IMR-90 (cell line): ENCODE measurements at regions not wholly inside any gene's neighbourhood (a gene's known extent, or its start where the extent isn't known, plus 50 kb on each side); places are given as distances from the start of the nearest gene placed in this dataset.

ENCODE experiments used
- ATAC-seq: fragments of 200-7000 bp; cut with Tn5 transposase; 2 replicates; pipeline ENCODE4 v1.9.1; 2020; ENCODE audit warnings: low read depth, mild to moderate bottlenecking, moderate library complexity
- BruUV-seq: library from RNA; stranded (reverse); fragments of 400-500 nt; replicated peaks from 2 replicates; lab custom pipeline; 2021; lab: Mats Ljungman, UMichigan
- CTCF ChIA-PET: fragments of 300-600 bp; formaldehyde crosslinking; extraction: SDS; loops from one replicate; lab custom pipeline; 2021; ENCODE audit warnings: antibody characterized with exemption; lab: Yijun Ruan, JAX
- POLR2A ChIA-PET: fragments of 300-600 bp; sonication (Branson Sonifier 250); formaldehyde crosslinking; loops from one replicate; lab custom pipeline; 2022; ENCODE audit warnings: antibody characterized with exemption; ENCODE audit not compliant: unreplicated experiment; lab: Charles Lee
- DNase-seq: peaks from one replicate; pipeline ENCODE4 v3.0.0; 2013
- H2AFZ ChIP-seq: replicated peaks from 2 replicates; pipeline ENCODE3; 2013; ENCODE audit warnings: low read length, mild to moderate bottlenecking; ENCODE audit not compliant: poor library complexity
- H2AK5ac ChIP-seq: 2 replicates; pipeline ENCODE4 v1.6.1; 2013; ENCODE audit warnings: low read depth, low read length, inconsistent platforms
- H2AK9ac ChIP-seq: replicated peaks from 2 replicates; pipeline ENCODE3; 2013; ENCODE audit warnings: mild to moderate bottlenecking, low read depth, low read length, moderate library complexity; ENCODE audit not compliant: poor library complexity
- H2BK120ac ChIP-seq: 2 replicates; pipeline ENCODE4 v1.6.1; 2013; ENCODE audit warnings: low read depth, low read length, inconsistent platforms
- H2BK15ac ChIP-seq: 3 replicates; pipeline ENCODE4 v1.6.1; 2013; ENCODE audit warnings: low read depth, low read length, inconsistent platforms
- H2BK20ac ChIP-seq: 2 replicates; pipeline ENCODE4 v1.6.1; 2013; ENCODE audit warnings: low read depth, mild to moderate bottlenecking, inconsistent platforms, low read length, moderate library complexity
- H2BK5ac ChIP-seq: 2 replicates; pipeline ENCODE4 v1.6.1; 2013; ENCODE audit warnings: mild to moderate bottlenecking, low read depth, low read length, inconsistent platforms; ENCODE audit not compliant: poor library complexity, severe bottlenecking
- H3K14ac ChIP-seq: replicated peaks from 2 replicates; pipeline ENCODE4 v1.6.1; 2013; ENCODE audit warnings: low read depth, low read length, inconsistent platforms
- H3K18ac ChIP-seq: 2 replicates; pipeline ENCODE4 v1.6.1; 2013; ENCODE audit warnings: low read depth, low read length, control low read depth
- H3K23ac ChIP-seq: 2 replicates; pipeline ENCODE4 v1.6.1; 2013; ENCODE audit warnings: low read depth, low read length, inconsistent platforms
- H3K27ac ChIP-seq: 2 replicates; pipeline ENCODE4 v1.5.1; 2013; ENCODE audit warnings: mild to moderate bottlenecking, control low read depth, low read length; ENCODE audit not compliant: insufficient read depth
- H3K27me3 ChIP-seq: 2 replicates; pipeline ENCODE4 v1.6.1; 2013; ENCODE audit warnings: low read length; ENCODE audit not compliant: control insufficient read depth, insufficient read depth
- H3K36me3 ChIP-seq: 2 replicates; pipeline ENCODE4 v1.6.1; 2013; ENCODE audit warnings: low read length, mixed read lengths; ENCODE audit not compliant: control insufficient read depth, insufficient read depth
- H3K4ac ChIP-seq: 2 replicates; pipeline ENCODE4 v1.6.1; 2013; ENCODE audit warnings: low read depth, low read length, inconsistent platforms
- H3K4me1 ChIP-seq: 2 replicates; pipeline ENCODE4 v1.6.1; 2013; ENCODE audit warnings: low read length, mixed read lengths; ENCODE audit not compliant: control insufficient read depth, insufficient read depth
- H3K4me2 ChIP-seq: 2 replicates; pipeline ENCODE4 v1.6.1; 2013; ENCODE audit warnings: low read depth, mild to moderate bottlenecking, control low read depth, low read length, moderate library complexity
- H3K4me3 ChIP-seq: 2 replicates; pipeline ENCODE4 v1.5.1; 2013; ENCODE audit warnings: low read depth, mild to moderate bottlenecking, control low read depth, low read length, moderate library complexity; ENCODE audit not compliant: insufficient read depth
- H3K56ac ChIP-seq: 2 replicates; pipeline ENCODE4 v1.6.1; 2013; ENCODE audit warnings: low read length, inconsistent platforms; ENCODE audit not compliant: insufficient read depth; ENCODE audit errors: extremely low read depth
- H3K79me1 ChIP-seq, 2 experiments: 2 replicates each; pipeline ENCODE4 v1.6.1; 2013; ENCODE audit warnings: low read length in 2 of 2, inconsistent platforms in 1 of 2, low read depth in 1 of 2
- H3K9ac ChIP-seq: 2 replicates; pipeline ENCODE4 v1.6.1; 2013; ENCODE audit warnings: low read depth, low read length, control low read depth
- H3K9me1 ChIP-seq: 2 replicates; pipeline ENCODE4 v1.6.1; 2013; ENCODE audit warnings: low read length, inconsistent platforms; ENCODE audit not compliant: insufficient read depth
- H3K9me3 ChIP-seq: 2 replicates; pipeline ENCODE4 v1.6.1; 2013; ENCODE audit warnings: low read length; ENCODE audit not compliant: control insufficient read depth, insufficient read depth
- H4K20me1 ChIP-seq: 2 replicates; pipeline ENCODE4 v1.6.1; 2013; ENCODE audit warnings: low read length, inconsistent platforms; ENCODE audit not compliant: insufficient read depth
- H4K5ac ChIP-seq: 2 replicates; pipeline ENCODE4 v1.6.1; 2013; ENCODE audit warnings: mild to moderate bottlenecking, low read depth, low read length, control low read depth
- H4K8ac ChIP-seq, 2 experiments: 2 replicates each; pipeline ENCODE4 v1.6.1; 2013; ENCODE audit warnings: low read depth in 2 of 2, low read length in 2 of 2, control low read depth in 1 of 2, inconsistent platforms in 1 of 2
- H4K91ac ChIP-seq: 2 replicates; pipeline ENCODE4 v1.6.1; 2013; ENCODE audit warnings: low read depth, low read length, inconsistent platforms; ENCODE audit not compliant: insufficient read depth
- CEBPB ChIP-seq: IDR thresholded peaks from 2 replicates; pipeline ENCODE4 v1.6.1; 2012; ENCODE audit warnings: low read depth, low read length, improper control_type of control experiment
- CHD1 ChIP-seq: IDR thresholded peaks from 2 replicates; pipeline ENCODE4 v1.6.1; 2012; ENCODE audit warnings: low read depth, low read length, improper control_type of control experiment
- CTCF ChIP-seq: conservative IDR thresholded peaks from 2 replicates; pipeline ENCODE4 v1.5.1; 2012; ENCODE audit warnings: mild to moderate bottlenecking, low read depth, low read length, improper control_type of control experiment
- FOS ChIP-seq: fragments of 150-350 bp; IDR thresholded peaks from 2 replicates; pipeline ENCODE4 v1.6.1; 2016; ENCODE audit warnings: low read depth, low read length
- MAFK ChIP-seq: IDR thresholded peaks from 2 replicates; pipeline ENCODE4 v1.6.1; 2012; ENCODE audit warnings: low read depth, low read length, improper control_type of control experiment
- MXI1 ChIP-seq: IDR thresholded peaks from 2 replicates; pipeline ENCODE4 v1.6.1; 2012; ENCODE audit warnings: low read depth, mild to moderate bottlenecking, low read length, moderate library complexity, borderline replicate concordance
- POLR2A ChIP-seq: IDR thresholded peaks from 2 replicates; pipeline ENCODE4 v1.6.1; 2012; ENCODE audit warnings: mild to moderate bottlenecking, low read depth, low read length
- RAD21 ChIP-seq: IDR thresholded peaks from 2 replicates; pipeline ENCODE4 v1.6.1; 2012; ENCODE audit warnings: low read length, improper control_type of control experiment
- RCOR1 ChIP-seq: IDR thresholded peaks from 2 replicates; pipeline ENCODE4 v1.6.1; 2012; ENCODE audit warnings: mild to moderate bottlenecking, low read length, improper control_type of control experiment; ENCODE audit not compliant: insufficient replicate concordance
- SMC3 ChIP-seq: fragments of 150-350 bp; IDR thresholded peaks from 2 replicates; pipeline ENCODE4 v1.6.1; 2016; ENCODE audit warnings: low read depth, mild to moderate bottlenecking, antibody characterized with exemption, low read length, moderate library complexity
- WGBS, 2 experiments: methylation state at CpG; one replicate each; pipeline versions ENCODE4 v1.1.5 to v1.1.7; 2013; ENCODE audit warnings: missing lambda C conversion rate in 2 of 2; ENCODE audit not compliant: insufficient read length in 1 of 2; ENCODE audit errors: extremely low coverage in 2 of 2; 5-methylcytosine and 5-hydroxymethylcytosine counted together
- dilution Hi-C: fragments of 300-500 bp; cut with HindIII; formaldehyde crosslinking; loops from one replicate; pipeline ENCODE4 v1.14.3; 2018; ENCODE audit warnings: low sequenced_read_pairs; ENCODE audit not compliant: unreplicated experiment
- in situ Hi-C: fragments of 300-500 bp; cut with MboI; formaldehyde crosslinking; loops from 3 replicates; pipeline ENCODE4 v1.14.3; 2019; ENCODE audit warnings: low sequenced_read_pairs, inconsistent platforms, mixed read lengths
- intact Hi-C: fragments of 100-400 bp; cut with micrococcal nuclease; formaldehyde crosslinking; loops from 2 replicates; pipeline ENCODE4 v1.10.0; 2022
- TF ChIP-seq, protein P1 (sequence below): fragments of 150-350 bp; IDR thresholded peaks from 2 replicates; pipeline ENCODE4 v1.6.1; 2016; ENCODE audit warnings: low read depth, mild to moderate bottlenecking, low read length, moderate library complexity, borderline replicate concordance

DNA sequence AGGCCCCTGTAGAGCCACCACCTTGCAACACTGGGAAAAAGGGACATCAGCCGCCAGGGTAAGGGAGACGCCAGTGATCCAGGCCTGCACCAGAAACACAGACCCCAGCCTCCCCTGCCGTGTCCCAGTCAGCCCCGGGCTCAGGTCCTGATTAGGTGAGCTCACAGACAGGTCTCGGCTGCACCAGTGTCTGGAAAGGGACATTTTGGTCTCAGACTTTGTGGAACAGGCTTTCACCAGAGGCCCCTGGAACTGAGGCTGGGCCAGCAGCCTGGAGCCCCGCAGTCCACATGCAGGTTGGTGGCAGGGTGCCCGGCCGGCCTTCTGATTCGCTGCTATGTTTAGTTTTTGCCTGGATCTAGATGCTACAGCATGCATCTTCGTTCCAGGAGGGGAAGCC lies 369.0 kb upstream of the IRX4 start:
- no peak overlapping the region for H4K5ac ChIP-seq
- no peak overlapping the region for H3K9ac ChIP-seq
- CTCF ChIA-PET = no interaction called here
- H2BK20ac ChIP-seq = no peak overlapping the region
- no peaks in the 10 kb centered on the region for H3K79me1 ChIP-seq
- no peak overlapping the region for H3K56ac ChIP-seq
- no TSS peak for BruUV-seq
- H3K4me2 ChIP-seq = no peak overlapping the region
- H3K4me1 ChIP-seq = no peaks in the 10 kb centered on the region
- H4K20me1 ChIP-seq = no peaks in the 10 kb centered on the region
- H3K23ac ChIP-seq = no peak overlapping the region
- no peak overlapping the region for H4K91ac ChIP-seq
- no peak overlapping the region for H3K14ac ChIP-seq
- H2BK15ac ChIP-seq = no peak overlapping the region
- H2AFZ ChIP-seq = no peak overlapping the region
- H4K8ac ChIP-seq = no peak overlapping the region
- no peaks in the 10 kb centered on the region for H3K27me3 ChIP-seq
- no peak overlapping the region for H3K27ac ChIP-seq
- H2BK5ac ChIP-seq = no peak overlapping the region
- H2AK5ac ChIP-seq = no peak overlapping the region
- intact Hi-C loops = no loop called here
- H3K4ac ChIP-seq = no peak overlapping the region
- H2AK9ac ChIP-seq = no peak overlapping the region
- ATAC-seq (no peak), DNase-seq (no peak)
- no peak overlapping the region for H3K4me3 ChIP-seq
- no peak for TF ChIP-seq CHD1
- TF ChIP-seq FOS = no peak
- no peak for TF ChIP-seq CTCF
- TF ChIP-seq RAD21 = no peak
- TF ChIP-seq MXI1 = no peak
- TF ChIP-seq, protein P1, sequence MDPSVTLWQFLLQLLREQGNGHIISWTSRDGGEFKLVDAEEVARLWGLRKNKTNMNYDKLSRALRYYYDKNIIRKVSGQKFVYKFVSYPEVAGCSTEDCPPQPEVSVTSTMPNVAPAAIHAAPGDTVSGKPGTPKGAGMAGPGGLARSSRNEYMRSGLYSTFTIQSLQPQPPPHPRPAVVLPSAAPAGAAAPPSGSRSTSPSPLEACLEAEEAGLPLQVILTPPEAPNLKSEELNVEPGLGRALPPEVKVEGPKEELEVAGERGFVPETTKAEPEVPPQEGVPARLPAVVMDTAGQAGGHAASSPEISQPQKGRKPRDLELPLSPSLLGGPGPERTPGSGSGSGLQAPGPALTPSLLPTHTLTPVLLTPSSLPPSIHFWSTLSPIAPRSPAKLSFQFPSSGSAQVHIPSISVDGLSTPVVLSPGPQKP = no peak
- no peak for TF ChIP-seq CEBPB
- no peak for TF ChIP-seq RCOR1
- TF ChIP-seq SMC3 = no peak
- no peak for TF ChIP-seq POLR2A
- TF ChIP-seq MAFK = no peak
- WGBS, 2 experiments = no CpG with 5 or more reads among the region's 10 CpGs
- POLR2A ChIA-PET = no interaction called here
- in situ Hi-C loops = no loop called here
- no peak overlapping the region for H2BK120ac ChIP-seq
- peaks cover 35% of the 10 kb centered on the region for H3K9me3 ChIP-seq
- H3K9me1 ChIP-seq = no peaks in the 10 kb centered on the region
- H3K36me3 ChIP-seq = no peaks in the 10 kb centered on the region
- no peak overlapping the region for H3K18ac ChIP-seq
- dilution Hi-C loops = no loop called here
